GM12891 (cell line): ENCODE measurements at regions not wholly inside any gene's neighbourhood (a gene's known extent, or its start where the extent isn't known, plus 50 kb on each side); places are given as distances from the start of the nearest gene placed in this dataset.

Experiments used
- POLR2A ChIP-seq: IDR thresholded peaks from 2 replicates; pipeline ENCODE4 v1.6.1; 2011; ENCODE audit warnings: low read depth, low read length, control low read depth
- POLR2AphosphoS5 ChIP-seq: IDR thresholded peaks from 2 replicates; pipeline ENCODE4 v1.6.1; 2011; ENCODE audit warnings: low read depth, low read length, control low read depth
- POU2F2 ChIP-seq: IDR thresholded peaks from 2 replicates; pipeline ENCODE4 v1.6.1; 2011; ENCODE audit warnings: low read depth, mild to moderate bottlenecking, control low read depth, low read length, moderate library complexity
- SPI1 ChIP-seq: IDR thresholded peaks from 2 replicates; pipeline ENCODE4 v1.6.1; 2011; ENCODE audit warnings: low read depth, low read length, control low read depth
- TAF1 ChIP-seq: IDR thresholded peaks from 2 replicates; pipeline ENCODE4 v1.6.1; 2011; ENCODE audit warnings: low read depth, low read length, control low read depth

- TF ChIP-seq POU2F2 = no peak
- no peak for TF ChIP-seq POLR2A
- no peak for TF ChIP-seq POLR2AphosphoS5
- TF ChIP-seq TAF1 = no peak
- no peak for TF ChIP-seq SPI1
These were observed 404.3 kb downstream of the SFMBT2 start for GRCh38 chr10:7006566-7006965.
